SK-N-SH (cell line): ENCODE measurements at regions not wholly inside any gene's neighbourhood (a gene's known extent, or its start where the extent isn't known, plus 50 kb on each side); places are given as distances from the start of the nearest gene placed in this dataset.

Experiments
- CTCF ChIA-PET: fragments of 300-600, 350-600 bp; formaldehyde crosslinking; extraction: SDS; loops from one replicate; lab custom pipeline; 2021; lab: Yijun Ruan, JAX
- POLR2A ChIA-PET: fragments of 350-600 bp; sonication (Branson Sonifier 250); formaldehyde crosslinking; extraction: SDS; loops from one replicate; lab custom pipeline; 2020; ENCODE audit warnings: antibody characterized with exemption, inconsistent platforms; lab: Yijun Ruan, JAX
- DNase-seq: peaks from one replicate; pipeline ENCODE4 v3.0.0; 2012
- H2AFZ ChIP-seq: fragments of 200-600 bp; sonication (generic); 2 replicates; pipeline ENCODE4 v1.8.1; 2016; ENCODE audit warnings: antibody characterized with exemption, mild to moderate bottlenecking, low read depth
- H3F3A ChIP-seq: fragments of 200-600 bp; sonication (generic); replicated peaks from 2 replicates; pipeline ENCODE3; 2016; ENCODE audit warnings: antibody characterized with exemption, mild to moderate bottlenecking; ENCODE audit not compliant: insufficient read depth
- H3K27ac ChIP-seq, 2 experiments: fragments of 200-500 bp in 1 of 2; fragments of 200-600 bp in 1 of 2; sonication (Bioruptor generic) in 1 of 2; sonication (generic), shearing (Covaris generic) in 1 of 2; 2 replicates each; pipeline versions ENCODE4 v1.5.1 to v1.6.1; 2014 to 2016; ENCODE audit warnings: low read depth in 2 of 2, inconsistent platforms in 1 of 2, low read length in 1 of 2, mild to moderate bottlenecking in 1 of 2, mixed read lengths in 1 of 2
- H3K27me3 ChIP-seq: fragments of 200-600 bp; sonication (generic), shearing (Covaris generic); 2 replicates; pipeline ENCODE4 v1.6.1; 2016; ENCODE audit warnings: mixed run types; ENCODE audit not compliant: insufficient read depth
- H3K36me3 ChIP-seq, 2 experiments: fragments of 200-500 bp in 1 of 2; fragments of 200-600 bp in 1 of 2; sonication (Bioruptor generic) in 1 of 2; sonication (generic) in 1 of 2; replicated peaks in 1 of 2; 2 replicates each; pipeline versions ENCODE3 to v1.5.1; 2014 to 2016; ENCODE audit warnings: low read length in 1 of 2, mild to moderate bottlenecking in 1 of 2; ENCODE audit not compliant: insufficient read depth in 2 of 2, control insufficient read depth in 1 of 2
- H3K4me1 ChIP-seq, 2 experiments: fragments of 200-500 bp in 1 of 2; fragments of 200-600 bp in 1 of 2; sonication (Bioruptor generic) in 1 of 2; sonication (generic), shearing (Covaris generic) in 1 of 2; 2 replicates each; pipeline versions ENCODE4 v1.5.1 to v1.6.1; 2014 to 2016; ENCODE audit warnings: low read depth in 1 of 2, low read length in 1 of 2, mixed run types in 1 of 2; ENCODE audit not compliant: insufficient read depth in 2 of 2, control insufficient read depth in 1 of 2
- H3K4me2 ChIP-seq: fragments of 200-600 bp; sonication (generic), shearing (Covaris generic); 2 replicates; pipeline ENCODE4 v1.6.1; 2017; ENCODE audit warnings: mixed run types
- H3K4me3 ChIP-seq, 2 experiments: fragments of 200-500 bp in 1 of 2; fragments of 200-600 bp in 1 of 2; sonication (Bioruptor generic) in 1 of 2; sonication (generic), shearing (Covaris generic) in 1 of 2; 2 replicates each; pipeline versions ENCODE4 v1.5.1 to v1.8.1; 2014 to 2016; ENCODE audit warnings: low read depth in 2 of 2, inconsistent platforms in 1 of 2, low read length in 1 of 2, mild to moderate bottlenecking in 1 of 2, mixed read lengths in 1 of 2, moderate library complexity in 1 of 2
- H3K79me2 ChIP-seq: fragments of 200-600 bp; sonication (generic); 2 replicates; pipeline ENCODE4 v1.8.1; 2017; ENCODE audit warnings: mild to moderate bottlenecking; ENCODE audit not compliant: insufficient read depth
- H3K9ac ChIP-seq: fragments of 200-600 bp; sonication (generic); 2 replicates; pipeline ENCODE4 v1.6.1; 2017; ENCODE audit warnings: mixed run types
- H3K9me2 ChIP-seq: fragments of 200-600 bp; sonication (generic); 2 replicates; pipeline ENCODE4 v1.6.1; 2017; ENCODE audit warnings: mixed run types
- H3K9me3 ChIP-seq: fragments of 200-600 bp; sonication (generic); 2 replicates; pipeline ENCODE4 v1.6.1; 2017; ENCODE audit warnings: mixed run types, mild to moderate bottlenecking, moderate library complexity
- H4K20me1 ChIP-seq: fragments of 200-600 bp; sonication (generic); 2 replicates; pipeline ENCODE4 v1.6.1; 2017; ENCODE audit warnings: mild to moderate bottlenecking, mixed run types; ENCODE audit not compliant: insufficient read depth
- CHD2 ChIP-seq: fragments of 150-350 bp; IDR thresholded peaks from 2 replicates; pipeline ENCODE4 v1.6.1; 2018; ENCODE audit warnings: low read length; ENCODE audit not compliant: partially characterized antibody
- CTCF ChIP-seq: fragments of 200-600 bp; sonication (generic); IDR thresholded peaks from 2 replicates; pipeline ENCODE4 v1.6.1; 2017; ENCODE audit warnings: antibody characterized with exemption, mild to moderate bottlenecking, moderate library complexity
- EP300 ChIP-seq, 2 experiments: IDR thresholded peaks; 2 replicates each; pipeline versions ENCODE4 v1.4.0 to v1.6.1; 2012; ENCODE audit warnings: borderline replicate concordance in 1 of 2, low read depth in 1 of 2, low read length in 1 of 2
- EZH2phosphoT487 ChIP-seq: fragments of 200-600 bp; sonication (generic); IDR thresholded peaks from 2 replicates; pipeline ENCODE4 v1.6.1; 2017; ENCODE audit warnings: low read depth, mixed run types, mild to moderate bottlenecking, antibody characterized with exemption, moderate library complexity, borderline replicate concordance
- FOSL2 ChIP-seq: IDR thresholded peaks from 2 replicates; pipeline ENCODE4 v1.4.0; 2012; ENCODE audit warnings: low read depth, mild to moderate bottlenecking, moderate library complexity, borderline replicate concordance
- FOXM1 ChIP-seq: IDR thresholded peaks from 2 replicates; pipeline ENCODE4 v1.4.0; 2012; ENCODE audit warnings: low read depth, mild to moderate bottlenecking
- GABPA ChIP-seq: IDR thresholded peaks from 2 replicates; pipeline ENCODE4 v1.4.0; 2012; ENCODE audit warnings: low read depth, mild to moderate bottlenecking
- GATA2 ChIP-seq: sonication (generic); formaldehyde crosslinking; IDR thresholded peaks from 2 replicates; pipeline ENCODE4 v1.5.0; 2020; ENCODE audit warnings: mild to moderate bottlenecking, missing genetic modification reagents
- MXI1 ChIP-seq: IDR thresholded peaks from 2 replicates; pipeline ENCODE4 v1.6.1; 2012; ENCODE audit warnings: mild to moderate bottlenecking, low read depth, low read length, improper control_type of control experiment
- NRF1 ChIP-seq: IDR thresholded peaks from 2 replicates; pipeline ENCODE4 v1.6.1; 2012; ENCODE audit warnings: low read depth, mild to moderate bottlenecking, low read length
- PBX3 ChIP-seq: IDR thresholded peaks from 2 replicates; pipeline ENCODE4; 2012
- POLR2AphosphoS5 ChIP-seq: IDR thresholded peaks from 2 replicates; pipeline ENCODE4 v1.6.1; 2012; ENCODE audit warnings: low read depth, low read length
- RAD21 ChIP-seq: IDR thresholded peaks from 2 replicates; pipeline ENCODE4 v1.6.1; 2012; ENCODE audit warnings: mild to moderate bottlenecking, low read length
- RFX5 ChIP-seq: IDR thresholded peaks from 2 replicates; pipeline ENCODE4 v1.6.1; 2012; ENCODE audit warnings: mild to moderate bottlenecking, improper control_type of control experiment, low read length
- SMC3 ChIP-seq: IDR thresholded peaks from 2 replicates; pipeline ENCODE4 v1.6.1; 2012; ENCODE audit warnings: low read depth, low read length, improper control_type of control experiment
- TAF1 ChIP-seq: IDR thresholded peaks from 2 replicates; pipeline ENCODE4 v1.6.1; 2012; ENCODE audit warnings: low read depth, mild to moderate bottlenecking, low read length, moderate library complexity, borderline replicate concordance
- TCF12 ChIP-seq: IDR thresholded peaks from 2 replicates; pipeline ENCODE4 v1.4.0; 2012
- TEAD4 ChIP-seq: IDR thresholded peaks from 2 replicates; pipeline ENCODE4 v1.4.0; 2012; ENCODE audit warnings: mild to moderate bottlenecking, borderline replicate concordance; ENCODE audit not compliant: insufficient read depth
- USF1 ChIP-seq: IDR thresholded peaks from 2 replicates; pipeline ENCODE4 v1.4.0; 2012; ENCODE audit warnings: low read depth, borderline replicate concordance
- YY1 ChIP-seq: IDR thresholded peaks from 2 replicates; pipeline ENCODE4 v1.4.0; 2012; ENCODE audit warnings: low read depth, mild to moderate bottlenecking
- WGBS: methylation state at CpG from one replicate; pipeline ENCODE4 v1.1.6; 2017; ENCODE audit warnings: low lambda C conversion rate; 5-methylcytosine and 5-hydroxymethylcytosine counted together
- TF ChIP-seq, protein P1 (sequence below): IDR thresholded peaks from 2 replicates; pipeline ENCODE4 v1.4.0; 2012; ENCODE audit warnings: low read depth, borderline replicate concordance

DNA sequence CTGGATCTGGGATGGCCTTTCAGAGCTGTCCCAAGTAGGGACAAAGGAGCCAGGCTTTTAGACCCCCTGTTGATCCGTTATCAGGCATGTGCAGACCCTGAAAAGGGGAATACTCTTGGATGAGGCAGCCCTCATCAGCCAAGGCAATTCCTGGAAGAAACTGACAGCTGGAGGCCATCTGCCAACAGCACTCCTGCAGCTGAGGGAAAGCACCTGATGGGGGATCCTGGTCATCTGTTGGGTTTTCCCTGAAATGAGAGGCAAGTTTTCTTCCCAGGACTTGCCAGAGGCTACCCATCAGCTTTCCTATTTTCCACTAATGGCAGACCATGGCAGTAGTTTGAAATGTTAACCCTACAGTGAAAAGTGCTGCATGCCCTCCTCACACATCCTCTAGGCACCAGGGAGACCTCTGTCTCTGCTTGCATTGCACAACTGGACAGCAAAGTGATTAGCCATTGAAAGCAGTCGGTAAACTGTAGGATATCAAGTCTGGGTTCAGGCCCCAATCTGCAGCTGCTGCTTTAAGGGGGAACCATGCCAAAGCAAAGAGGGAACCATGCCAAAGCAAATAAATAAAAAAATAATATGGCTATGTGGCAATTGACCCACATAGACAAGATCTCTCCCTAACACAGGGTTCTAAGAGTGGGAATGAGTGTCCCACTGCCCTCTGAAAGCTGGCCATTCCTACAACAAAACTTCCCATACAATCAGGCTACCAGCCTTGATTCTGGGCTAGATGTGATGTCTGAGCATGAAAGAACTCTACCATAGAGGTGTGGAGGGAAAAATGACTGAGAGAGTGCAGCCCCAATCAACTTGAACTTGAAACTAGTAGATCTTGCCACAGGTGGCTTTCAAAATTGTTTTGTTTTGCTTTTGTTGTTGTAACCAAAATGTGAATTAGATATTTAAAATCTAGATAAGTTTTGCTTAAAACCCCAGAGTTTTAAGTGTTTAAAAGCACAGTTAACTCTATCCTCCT is 232.0 kb upstream of the STT3B start:
- no peaks in the 10 kb centered on the region for H3F3A ChIP-seq
- no peaks in the 10 kb centered on the region for H3K27me3 ChIP-seq
- no peaks in the 10 kb centered on the region for H3K9me3 ChIP-seq
- TF ChIP-seq FOSL2 (no peak), SMC3 (no peak), NRF1 (no peak), EP300 (IDR thresholded peaks at IDR 0.05; ENCODE audit: borderline replicate concordance in 1 of 2, low read depth in 1 of 2, low read length in 1 of 2) (no peak), MXI1 (no peak), CHD2 (no peak)
- TF ChIP-seq, all 33 proteins: peak for 0
- no peaks in the 10 kb centered on the region for H3K79me2 ChIP-seq
- H3K27ac ChIP-seq = no peak overlapping the region
- no peak overlapping the region for H3K4me2 ChIP-seq
- no peaks in the 10 kb centered on the region for H3K9me2 ChIP-seq
- no peaks in the 10 kb centered on the region for H4K20me1 ChIP-seq
- no peak overlapping the region for H3K9ac ChIP-seq
- H2AFZ ChIP-seq = no peak overlapping the region
- WGBS = 20% methylated on average over 1 of the region's 2 CpGs
- H3K4me3 ChIP-seq = no peak overlapping the region
- H3K36me3 ChIP-seq = no peaks in the 10 kb centered on the region
- ChIA-PET CTCF (interaction anchor here (1.0 kb wide), 1 partner anchor 30 kb away, joined by 3 read pairs; no protein-coding TSS in a partner anchor), POLR2A (no interaction called here)
- no peak for DNase-seq
- peaks cover 0 to 4% of the 10 kb centered on the region in 2 experiments; a peak in 1 of 4 replicates for H3K4me1 ChIP-seq

DNA sequence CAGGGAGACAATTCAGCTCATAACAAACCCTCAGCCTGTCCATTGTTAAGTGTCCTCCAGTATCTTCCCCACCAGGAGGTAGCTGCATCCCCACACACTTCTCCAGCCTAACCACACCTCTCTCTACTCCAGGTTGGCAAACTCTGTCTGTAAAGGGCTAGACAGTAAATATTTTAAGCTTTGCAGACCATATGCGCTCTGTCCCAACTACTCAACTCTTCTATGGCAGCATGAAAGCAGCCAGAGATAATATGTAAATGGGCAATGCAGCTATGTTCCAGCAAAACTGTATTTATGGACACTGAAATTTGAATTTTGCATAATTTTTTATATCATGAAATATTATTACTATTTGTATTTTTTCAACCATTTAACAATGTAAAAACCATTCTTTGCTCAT is 230.4 kb upstream of the STT3B start:
- Histone ChIP-seq H3K9me2 (no peaks in the 10 kb centered on the region), H3K79me2 (no peaks in the 10 kb centered on the region), H3K4me3 (no peak overlapping the region), H2AFZ (no peak overlapping the region), H4K20me1 (no peaks in the 10 kb centered on the region), H3K9me3 (no peaks in the 10 kb centered on the region), H3K36me3 (no peaks in the 10 kb centered on the region), H3K27ac (no peak overlapping the region), H3K27me3 (no peaks in the 10 kb centered on the region), H3K4me1 (peaks cover 0 to 4% of the 10 kb centered on the region in 2 experiments; a peak in 1 of 4 replicates), H3K9ac (no peak overlapping the region), H3F3A (no peaks in the 10 kb centered on the region), H3K4me2 (no peak overlapping the region)
- WGBS = 22% methylated on average over 1 of the region's 1 CpG
- no peak for DNase-seq
- POLR2A ChIA-PET = no interaction called here
- CTCF ChIA-PET = no interaction called here
- no peak for TF ChIP-seq GABPA
- no peak for TF ChIP-seq CHD2
- TF ChIP-seq TEAD4 = no peak
- no peak for TF ChIP-seq POLR2AphosphoS5
- no peak for TF ChIP-seq EZH2phosphoT487
- no peak for TF ChIP-seq GATA2 (CRISPR knock-in tag)
- TF ChIP-seq RAD21 = no peak
- TF ChIP-seq TCF12 = no peak
- TF ChIP-seq RFX5 = no peak
- no peak for TF ChIP-seq TAF1
- TF ChIP-seq, protein P1, sequence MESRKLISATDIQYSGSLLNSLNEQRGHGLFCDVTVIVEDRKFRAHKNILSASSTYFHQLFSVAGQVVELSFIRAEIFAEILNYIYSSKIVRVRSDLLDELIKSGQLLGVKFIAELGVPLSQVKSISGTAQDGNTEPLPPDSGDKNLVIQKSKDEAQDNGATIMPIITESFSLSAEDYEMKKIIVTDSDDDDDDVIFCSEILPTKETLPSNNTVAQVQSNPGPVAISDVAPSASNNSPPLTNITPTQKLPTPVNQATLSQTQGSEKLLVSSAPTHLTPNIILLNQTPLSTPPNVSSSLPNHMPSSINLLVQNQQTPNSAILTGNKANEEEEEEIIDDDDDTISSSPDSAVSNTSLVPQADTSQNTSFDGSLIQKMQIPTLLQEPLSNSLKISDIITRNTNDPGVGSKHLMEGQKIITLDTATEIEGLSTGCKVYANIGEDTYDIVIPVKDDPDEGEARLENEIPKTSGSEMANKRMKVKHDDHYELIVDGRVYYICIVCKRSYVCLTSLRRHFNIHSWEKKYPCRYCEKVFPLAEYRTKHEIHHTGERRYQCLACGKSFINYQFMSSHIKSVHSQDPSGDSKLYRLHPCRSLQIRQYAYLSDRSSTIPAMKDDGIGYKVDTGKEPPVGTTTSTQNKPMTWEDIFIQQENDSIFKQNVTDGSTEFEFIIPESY = no peak
- no peak for TF ChIP-seq CTCF
- no peak for TF ChIP-seq FOXM1
- no peak for TF ChIP-seq PBX3
- TF ChIP-seq MXI1 = no peak
- TF ChIP-seq YY1 = no peak
- TF ChIP-seq USF1 = no peak
